ENCODE measurements at regions not wholly inside any gene's neighbourhood (a gene's known extent, or its start where the extent isn't known, plus 50 kb on each side); places are given as distances from the start of the nearest gene placed in this dataset.
"Not testable (repeated sequence)": the region's sequence is repeated elsewhere in the genome, so short reads cannot be mapped to it uniquely, and the experiment has no call there.

- H3K27ac Mint-ChIP-seq; H3K4me3 Mint-ChIP-seq; POLR2A ChIA-PET; DNase-seq; CTCF ChIA-PET; H3K4me1 Mint-ChIP-seq; H3K9me3 Mint-ChIP-seq; H3K36me3 Mint-ChIP-seq (ENCODE audit: low read depth): not testable (repeated sequence)
- peaks cover 21% of the 10 kb centered on the region for H3K27me3 Mint-ChIP-seq
Measured at GRCh38 chr1:55430720-55431119, 215.6 kb upstream of the USP24 start.

GRCh38 chr1:55430206-55430605, 215.0 kb upstream of the USP24 start:
- H3K4me3 Mint-ChIP-seq; POLR2A ChIA-PET; H3K4me1 Mint-ChIP-seq; CTCF ChIA-PET; H3K9me3 Mint-ChIP-seq; DNase-seq; H3K27ac Mint-ChIP-seq; H3K36me3 Mint-ChIP-seq (ENCODE audit: low read depth): not testable (repeated sequence)
- H3K27me3 Mint-ChIP-seq: peaks cover 16% of the 10 kb centered on the region

- POLR2A ChIA-PET: no interaction called here
- H3K4me1 Mint-ChIP-seq: no peaks in the 10 kb centered on the region
- DNase-seq: no peak
- no peaks in the 10 kb centered on the region for H3K9me3 Mint-ChIP-seq
- H3K36me3 Mint-ChIP-seq (ENCODE audit: low read depth): no peaks in the 10 kb centered on the region
- peaks cover 15% of the 10 kb centered on the region for H3K27me3 Mint-ChIP-seq
- CTCF ChIA-PET: no interaction called here
- no peak overlapping the region for H3K27ac Mint-ChIP-seq
- H3K4me3 Mint-ChIP-seq: no peak overlapping the region
Measured at GRCh38 chr1:55428944-55429931, 214.1 kb upstream of the USP24 start.

- CTCF ChIA-PET: no interaction called here
- H3K27me3 Mint-ChIP-seq: peaks cover 8% of the 10 kb centered on the region
Measured at GRCh38 chr1:55428231-55428630, 213.1 kb upstream of the USP24 start.

GRCh38 chr1:55427606-55428005, 212.4 kb upstream of the USP24 start:
- H3K27me3 Mint-ChIP-seq: peaks cover 5% of the 10 kb centered on the region
- H3K27ac Mint-ChIP-seq: no peak overlapping the region
- ChIA-PET CTCF (no interaction called here), POLR2A (no interaction called here)
- DNase-seq: no peak
- no peaks in the 10 kb centered on the region for H3K4me1 Mint-ChIP-seq
- H3K9me3 Mint-ChIP-seq: no peaks in the 10 kb centered on the region
- H3K36me3 Mint-ChIP-seq (ENCODE audit: low read depth): no peaks in the 10 kb centered on the region
- H3K4me3 Mint-ChIP-seq: no peak overlapping the region

More at GRCh38 chr1:55428231-55428630, 213.1 kb upstream of the USP24 start:
- POLR2A ChIA-PET: no interaction called here
- H3K36me3 Mint-ChIP-seq (ENCODE audit: low read depth): no peaks in the 10 kb centered on the region
- H3K9me3 Mint-ChIP-seq: no peaks in the 10 kb centered on the region
- DNase-seq: no peak
- no peak overlapping the region for H3K4me3 Mint-ChIP-seq
- H3K27ac Mint-ChIP-seq: no peak overlapping the region
- H3K4me1 Mint-ChIP-seq: no peaks in the 10 kb centered on the region

GRCh38 chr1:55426619-55427018, 211.5 kb upstream of the USP24 start:
- DNase-seq: no peak
- no peaks in the 10 kb centered on the region for H3K36me3 Mint-ChIP-seq (ENCODE audit: low read depth)
- H3K27ac Mint-ChIP-seq: no peak overlapping the region
- H3K9me3 Mint-ChIP-seq: no peaks in the 10 kb centered on the region
- H3K27me3 Mint-ChIP-seq: no peaks in the 10 kb centered on the region
- H3K4me1 Mint-ChIP-seq: no peaks in the 10 kb centered on the region
- H3K4me3 Mint-ChIP-seq: no peak overlapping the region
- CTCF ChIA-PET: no interaction called here
- POLR2A ChIA-PET: no interaction called here

- Mint-ChIP-seq H3K9me3 (no peaks in the 10 kb centered on the region), H3K27ac (no peak overlapping the region), H3K4me3 (no peak overlapping the region), H3K27me3 (no peaks in the 10 kb centered on the region), H3K4me1 (no peaks in the 10 kb centered on the region), H3K36me3 (ENCODE audit: low read depth) (no peaks in the 10 kb centered on the region)
- ChIA-PET POLR2A (no interaction called here), CTCF (no interaction called here)
- DNase-seq: no peak
Measured at GRCh38 chr1:55426156-55426555, 211.0 kb upstream of the USP24 start.

- POLR2A ChIA-PET: no interaction called here
- Mint-ChIP-seq H3K4me3 (no peak overlapping the region), H3K4me1 (no peaks in the 10 kb centered on the region), H3K36me3 (ENCODE audit: low read depth) (no peaks in the 10 kb centered on the region), H3K27ac (no peak overlapping the region), H3K27me3 (no peaks in the 10 kb centered on the region), H3K9me3 (no peaks in the 10 kb centered on the region)
- no peak for DNase-seq
- CTCF ChIA-PET: no interaction called here
Measured at GRCh38 chr1:55425310-55425930, 210.3 kb upstream of the USP24 start.

GRCh38 chr1:55423376-55423775, 208.2 kb upstream of the USP24 start:
- no peak overlapping the region for H3K27ac Mint-ChIP-seq
- CTCF ChIA-PET: no interaction called here

GRCh38 chr1:55420929-55421716, 206.0 kb upstream of the USP24 start:
- no peaks in the 10 kb centered on the region for H3K4me1 Mint-ChIP-seq
- POLR2A ChIA-PET: no interaction called here
- CTCF ChIA-PET: no interaction called here
- no peak overlapping the region for H3K27ac Mint-ChIP-seq
- no peak overlapping the region for H3K4me3 Mint-ChIP-seq
- DNase-seq: no peak
- H3K9me3 Mint-ChIP-seq: no peaks in the 10 kb centered on the region
- no peaks in the 10 kb centered on the region for H3K36me3 Mint-ChIP-seq (ENCODE audit: low read depth)
- no peaks in the 10 kb centered on the region for H3K27me3 Mint-ChIP-seq

More at GRCh38 chr1:55423376-55423775, 208.2 kb upstream of the USP24 start:
- DNase-seq: no peak
- no peaks in the 10 kb centered on the region for H3K27me3 Mint-ChIP-seq
- H3K36me3 Mint-ChIP-seq (ENCODE audit: low read depth): no peaks in the 10 kb centered on the region
- H3K4me1 Mint-ChIP-seq: no peaks in the 10 kb centered on the region
- H3K4me3 Mint-ChIP-seq: no peak overlapping the region
- POLR2A ChIA-PET: no interaction called here
- no peaks in the 10 kb centered on the region for H3K9me3 Mint-ChIP-seq

- CTCF ChIA-PET: no interaction called here
- Mint-ChIP-seq H3K4me3 (no peak overlapping the region), H3K4me1 (no peaks in the 10 kb centered on the region), H3K27me3 (peaks cover under 1% of the 10 kb centered on the region), H3K9me3 (no peaks in the 10 kb centered on the region), H3K36me3 (ENCODE audit: low read depth) (no peaks in the 10 kb centered on the region), H3K27ac (no peak overlapping the region)
- no peak for DNase-seq
- POLR2A ChIA-PET: no interaction called here
Measured at GRCh38 chr1:55420026-55420425, 204.9 kb upstream of the USP24 start.

GRCh38 chr1:55418208-55419000, 203.2 kb upstream of the USP24 start:
- H3K27ac Mint-ChIP-seq: no peak overlapping the region
- H3K4me1 Mint-ChIP-seq: no peaks in the 10 kb centered on the region
- no peak for DNase-seq
- CTCF ChIA-PET: interaction anchor here (1.6 kb wide), 1 partner anchor 47 kb away, joined by 3 read pairs; no protein-coding TSS in a partner anchor
- no peaks in the 10 kb centered on the region for H3K36me3 Mint-ChIP-seq (ENCODE audit: low read depth)
- H3K9me3 Mint-ChIP-seq: no peaks in the 10 kb centered on the region
- POLR2A ChIA-PET: no interaction called here
- no peak overlapping the region for H3K4me3 Mint-ChIP-seq
- H3K27me3 Mint-ChIP-seq: peaks cover 9% of the 10 kb centered on the region

All from activated CD4-positive, alpha-beta T cell treated with anti-CD3 and anti-CD28 coated beads, Interleukin-2, amount 10 ng/mL, durations not matched to agents 7 days and 5 days (primary cell).